ENCODE measurements at regions not wholly inside any gene's neighbourhood (a gene's known extent, or its start where the extent isn't known, plus 50 kb on each side); places are given as distances from the start of the nearest gene placed in this dataset.

DNA sequence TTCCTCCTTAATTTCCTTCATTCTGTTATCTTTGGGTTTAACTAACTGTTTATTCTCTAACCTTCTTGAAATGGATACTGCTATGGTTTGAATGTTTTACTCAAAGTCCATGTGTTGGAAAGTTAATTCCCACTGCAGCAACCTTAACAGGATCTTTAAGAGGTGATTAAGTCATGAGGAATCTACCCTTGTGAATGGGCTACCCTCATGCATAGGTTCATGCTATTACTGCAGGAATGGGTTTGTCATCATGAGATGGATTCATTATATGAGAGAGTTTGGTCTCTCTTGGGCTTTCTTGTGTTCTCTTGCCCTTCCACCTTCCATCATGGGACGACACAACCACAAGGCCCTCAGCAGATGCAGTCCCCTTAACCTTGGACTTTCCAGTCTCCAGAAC lies 516.9 kb downstream of the ADGRL2 start:
- Histone ChIP-seq H3K79me2 (ENCODE audit: control insufficient read depth, insufficient read depth, low read length, unreplicated experiment) (no peaks in the 10 kb centered on the region), H3K27me3 (ENCODE audit: insufficient read depth, low read length) (no peaks in the 10 kb centered on the region), H3K4me1 (ENCODE audit: control insufficient read depth, insufficient read depth, low read length, unreplicated experiment) (peaks cover 21% of the 10 kb centered on the region), H2AFZ (ENCODE audit: low read length, unreplicated experiment) (no peak overlapping the region), H3K36me3 (ENCODE audit: insufficient read depth, low read length) (no peaks in the 10 kb centered on the region), H3K27ac (ENCODE audit: low read depth, low read length) (peak overlapping the region; percentile 57), H3K4me3 (ENCODE audit: low read depth, low read length) (peak overlapping the region; percentile 54)

DNA sequence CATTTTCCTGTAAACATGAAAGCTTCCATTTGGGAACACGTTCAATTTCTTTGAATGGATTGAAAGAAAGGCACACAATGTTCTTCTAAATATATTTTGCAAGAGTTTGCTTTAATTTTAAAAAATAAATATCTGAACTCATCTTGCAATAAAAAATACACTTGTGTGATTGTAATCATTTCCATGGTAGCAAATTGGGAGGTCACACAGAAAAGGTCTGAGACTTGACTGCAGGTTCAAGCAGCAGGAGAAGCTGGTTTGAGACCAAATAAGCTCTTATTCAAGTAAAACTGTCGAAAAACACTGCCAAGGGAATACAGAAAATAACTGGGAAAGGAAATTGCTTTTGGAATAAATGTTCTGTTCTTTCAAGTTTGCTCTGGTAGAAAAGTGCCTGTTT lies 498.9 kb downstream of the ADGRL2 start:
- H3K27ac ChIP-seq (ENCODE audit: low read depth, low read length) = no peak overlapping the region
- no peak overlapping the region for H3K4me3 ChIP-seq (ENCODE audit: low read depth, low read length)
- no peaks in the 10 kb centered on the region for H3K36me3 ChIP-seq (ENCODE audit: insufficient read depth, low read length)
- no peaks in the 10 kb centered on the region for H3K27me3 ChIP-seq (ENCODE audit: insufficient read depth, low read length)
- H3K4me1 ChIP-seq (ENCODE audit: control insufficient read depth, insufficient read depth, low read length, unreplicated experiment) = no peaks in the 10 kb centered on the region
- no peaks in the 10 kb centered on the region for H3K79me2 ChIP-seq (ENCODE audit: control insufficient read depth, insufficient read depth, low read length, unreplicated experiment)
- H2AFZ ChIP-seq (ENCODE audit: low read length, unreplicated experiment) = no peak overlapping the region

DNA sequence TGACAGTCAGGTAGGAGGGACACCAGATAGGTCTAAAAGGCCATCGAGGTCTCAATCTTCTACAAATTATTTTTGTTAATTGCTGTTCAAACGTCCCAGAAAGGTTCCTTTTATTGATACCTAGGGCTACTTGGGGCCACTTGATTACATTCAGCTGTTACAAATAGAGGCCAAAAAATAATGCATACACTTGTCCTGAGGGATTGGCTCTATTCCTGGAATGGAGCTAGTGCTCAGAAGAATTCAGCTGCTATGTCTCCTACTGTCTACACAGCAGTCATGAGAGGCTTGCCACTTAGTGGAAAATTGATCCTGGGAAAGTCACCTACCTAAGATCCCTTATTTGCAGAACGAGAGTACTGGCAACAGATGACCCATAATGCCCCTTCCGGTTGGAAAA lies 498.3 kb downstream of the ADGRL2 start:
- Histone ChIP-seq H3K36me3 (ENCODE audit: insufficient read depth, low read length) (no peaks in the 10 kb centered on the region), H3K79me2 (ENCODE audit: control insufficient read depth, insufficient read depth, low read length, unreplicated experiment) (no peaks in the 10 kb centered on the region), H3K4me1 (ENCODE audit: control insufficient read depth, insufficient read depth, low read length, unreplicated experiment) (no peaks in the 10 kb centered on the region), H3K27me3 (ENCODE audit: insufficient read depth, low read length) (no peaks in the 10 kb centered on the region), H3K27ac (ENCODE audit: low read depth, low read length) (no peak overlapping the region), H3K4me3 (ENCODE audit: low read depth, low read length) (no peak overlapping the region), H2AFZ (ENCODE audit: low read length, unreplicated experiment) (no peak overlapping the region)

DNA sequence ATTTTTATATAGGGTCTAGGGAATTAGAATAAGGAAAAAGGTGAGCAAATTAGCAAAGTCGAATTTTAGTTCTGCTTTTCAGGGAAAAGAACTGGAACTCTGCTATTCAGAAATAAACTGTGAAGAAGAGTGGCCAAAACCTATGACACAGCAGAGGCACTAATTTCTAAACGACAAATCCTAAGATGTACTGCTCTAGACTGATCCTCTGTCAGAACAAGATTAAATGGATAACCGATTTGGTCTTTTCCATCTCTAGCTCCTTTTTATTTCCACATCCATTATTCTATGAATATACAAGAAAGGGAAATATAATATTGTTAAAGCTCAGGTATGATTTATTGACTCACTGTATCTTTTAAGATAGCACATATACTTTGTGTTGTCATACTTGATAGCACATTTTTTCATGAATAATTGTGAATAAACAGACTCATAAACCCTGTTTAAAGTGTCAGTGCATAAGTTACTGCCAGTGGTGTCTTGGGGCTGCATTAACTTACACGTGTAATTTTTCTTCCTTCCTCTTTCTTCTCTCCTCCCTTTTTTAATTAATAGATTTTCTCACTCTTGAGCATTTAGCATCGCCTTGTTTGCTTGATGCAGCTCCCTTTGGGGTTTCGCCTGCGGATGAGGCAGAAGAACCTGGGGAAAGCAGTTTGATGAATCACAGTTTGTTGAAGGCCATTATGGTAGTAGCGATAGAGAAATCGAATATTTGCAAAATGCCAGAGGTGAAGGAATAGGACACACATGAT lies 496.6 kb downstream of the ADGRL2 start:
- no peaks in the 10 kb centered on the region for H3K27me3 ChIP-seq (ENCODE audit: insufficient read depth, low read length)
- no peak overlapping the region for H2AFZ ChIP-seq (ENCODE audit: low read length, unreplicated experiment)
- no peaks in the 10 kb centered on the region for H3K4me1 ChIP-seq (ENCODE audit: control insufficient read depth, insufficient read depth, low read length, unreplicated experiment)
- no peak overlapping the region for H3K4me3 ChIP-seq (ENCODE audit: low read depth, low read length)
- H3K27ac ChIP-seq (ENCODE audit: low read depth, low read length) = no peak overlapping the region
- no peaks in the 10 kb centered on the region for H3K79me2 ChIP-seq (ENCODE audit: control insufficient read depth, insufficient read depth, low read length, unreplicated experiment)
- no peaks in the 10 kb centered on the region for H3K36me3 ChIP-seq (ENCODE audit: insufficient read depth, low read length)

DNA sequence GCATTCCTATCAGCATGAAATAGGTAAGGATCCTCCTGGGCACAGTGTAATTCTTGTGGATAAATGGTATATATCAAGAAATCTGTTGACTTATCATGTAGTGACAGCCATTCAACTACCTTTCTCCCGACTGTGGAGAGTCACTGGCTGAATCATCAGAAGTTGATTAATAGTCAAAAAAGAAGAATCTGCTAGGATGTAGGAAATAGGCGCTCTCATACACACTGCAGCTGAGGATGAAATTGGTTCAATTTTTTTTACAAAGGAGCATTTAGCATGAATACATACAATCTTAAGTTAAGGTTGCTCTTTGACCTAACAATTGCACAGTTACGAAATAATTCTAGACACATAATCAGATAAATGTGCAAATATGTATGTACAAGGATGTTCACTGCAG lies 486.8 kb downstream of the ADGRL2 start:
- H3K27ac ChIP-seq (ENCODE audit: low read depth, low read length) = no peak overlapping the region
- H3K79me2 ChIP-seq (ENCODE audit: control insufficient read depth, insufficient read depth, low read length, unreplicated experiment) = no peaks in the 10 kb centered on the region
- no peak overlapping the region for H3K4me3 ChIP-seq (ENCODE audit: low read depth, low read length)
- no peaks in the 10 kb centered on the region for H3K36me3 ChIP-seq (ENCODE audit: insufficient read depth, low read length)
- no peaks in the 10 kb centered on the region for H3K27me3 ChIP-seq (ENCODE audit: insufficient read depth, low read length)
- H3K4me1 ChIP-seq (ENCODE audit: control insufficient read depth, insufficient read depth, low read length, unreplicated experiment) = no peaks in the 10 kb centered on the region
- no peak overlapping the region for H2AFZ ChIP-seq (ENCODE audit: low read length, unreplicated experiment)

DNA sequence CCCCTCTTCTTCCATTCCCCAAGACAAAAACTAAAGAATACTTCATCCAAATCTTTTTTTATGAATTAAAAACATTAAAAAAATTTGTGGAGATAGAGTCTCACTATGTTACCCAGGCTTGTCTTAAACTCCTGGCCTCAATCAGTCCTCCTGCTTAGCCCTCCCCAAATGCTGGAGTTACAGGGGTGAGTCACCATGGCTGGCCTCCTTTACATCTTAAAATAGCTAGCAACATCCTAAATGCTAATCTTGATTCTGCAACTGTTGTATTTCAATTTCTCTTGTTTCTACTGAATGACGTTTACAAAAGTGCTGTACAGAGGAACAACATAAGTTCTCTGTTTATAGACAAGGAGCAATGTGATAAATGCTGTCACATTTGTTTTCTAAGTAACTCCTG lies 483.5 kb downstream of the ADGRL2 start:
- no peak overlapping the region for H2AFZ ChIP-seq (ENCODE audit: low read length, unreplicated experiment)
- H3K27ac ChIP-seq (ENCODE audit: low read depth, low read length) = no peak overlapping the region
- no peaks in the 10 kb centered on the region for H3K4me1 ChIP-seq (ENCODE audit: control insufficient read depth, insufficient read depth, low read length, unreplicated experiment)
- H3K27me3 ChIP-seq (ENCODE audit: insufficient read depth, low read length) = no peaks in the 10 kb centered on the region
- H3K4me3 ChIP-seq (ENCODE audit: low read depth, low read length) = no peak overlapping the region
- no peaks in the 10 kb centered on the region for H3K36me3 ChIP-seq (ENCODE audit: insufficient read depth, low read length)
- H3K79me2 ChIP-seq (ENCODE audit: control insufficient read depth, insufficient read depth, low read length, unreplicated experiment) = no peaks in the 10 kb centered on the region

DNA sequence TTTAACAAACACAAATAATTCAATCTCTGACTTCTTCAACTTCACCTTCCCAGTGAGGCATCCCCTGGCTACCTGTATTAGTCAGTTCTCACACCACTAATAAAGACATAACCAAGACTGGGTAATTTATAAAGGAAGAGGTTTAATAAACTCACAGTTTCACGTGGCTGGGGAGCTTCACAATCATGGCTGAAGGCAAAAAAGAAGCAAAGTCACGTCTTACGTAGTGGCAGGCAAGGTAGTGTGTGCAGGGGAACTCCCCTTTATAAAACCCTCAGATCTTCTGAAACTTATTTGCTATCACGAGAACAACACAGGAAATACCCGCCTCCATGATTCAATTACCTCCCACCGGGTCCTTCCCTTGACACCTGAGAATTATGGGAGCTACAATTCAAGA lies 478.5 kb downstream of the ADGRL2 start:
- Histone ChIP-seq H3K27me3 (ENCODE audit: insufficient read depth, low read length) (no peaks in the 10 kb centered on the region), H3K79me2 (ENCODE audit: control insufficient read depth, insufficient read depth, low read length, unreplicated experiment) (no peaks in the 10 kb centered on the region), H3K4me1 (ENCODE audit: control insufficient read depth, insufficient read depth, low read length, unreplicated experiment) (no peaks in the 10 kb centered on the region), H3K4me3 (ENCODE audit: low read depth, low read length) (no peak overlapping the region), H3K36me3 (ENCODE audit: insufficient read depth, low read length) (no peaks in the 10 kb centered on the region), H2AFZ (ENCODE audit: low read length, unreplicated experiment) (no peak overlapping the region), H3K27ac (ENCODE audit: low read depth, low read length) (no peak overlapping the region)

DNA sequence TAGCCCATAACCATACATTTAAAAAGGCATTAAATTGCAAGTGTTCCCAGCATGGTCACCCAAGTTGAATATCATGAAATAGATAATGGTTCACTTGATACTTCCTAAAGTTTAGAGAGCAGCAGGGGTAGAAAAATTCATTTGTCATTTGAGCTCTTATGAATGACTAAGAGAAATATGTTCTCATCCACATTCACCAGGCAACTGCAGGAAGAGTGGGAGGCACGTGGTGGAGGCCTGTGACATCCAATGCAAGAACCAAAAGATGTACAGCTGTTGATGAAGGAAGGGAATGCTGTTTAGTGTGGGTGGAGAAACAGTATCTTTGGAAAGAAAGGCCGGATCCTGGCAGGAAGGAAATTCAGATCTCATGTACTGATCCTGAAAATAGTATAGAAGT lies 473.1 kb downstream of the ADGRL2 start:
- H3K4me1 ChIP-seq (ENCODE audit: control insufficient read depth, insufficient read depth, low read length, unreplicated experiment) = no peaks in the 10 kb centered on the region
- no peak overlapping the region for H2AFZ ChIP-seq (ENCODE audit: low read length, unreplicated experiment)
- no peaks in the 10 kb centered on the region for H3K79me2 ChIP-seq (ENCODE audit: control insufficient read depth, insufficient read depth, low read length, unreplicated experiment)
- H3K27me3 ChIP-seq (ENCODE audit: insufficient read depth, low read length) = no peaks in the 10 kb centered on the region
- no peak overlapping the region for H3K27ac ChIP-seq (ENCODE audit: low read depth, low read length)
- no peak overlapping the region for H3K4me3 ChIP-seq (ENCODE audit: low read depth, low read length)
- H3K36me3 ChIP-seq (ENCODE audit: insufficient read depth, low read length) = no peaks in the 10 kb centered on the region

DNA sequence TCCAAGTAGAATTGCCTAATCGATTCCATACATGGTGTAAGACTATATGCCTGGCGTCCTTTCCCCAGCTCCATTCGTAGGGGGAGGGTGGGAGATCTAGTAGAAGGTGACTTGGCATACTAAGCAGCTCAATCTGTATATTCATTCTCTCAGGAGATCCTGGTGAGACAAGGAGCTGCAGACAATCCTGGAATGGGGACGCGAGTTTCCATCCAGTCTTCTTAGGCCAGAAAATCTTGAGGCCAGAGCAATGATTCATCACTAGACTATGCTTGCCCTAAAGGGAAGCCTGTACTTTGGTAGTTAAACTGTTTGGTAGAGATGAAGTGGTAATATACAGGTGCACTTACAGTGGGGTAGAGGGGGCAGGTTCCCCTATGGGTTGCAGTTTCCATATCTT lies 468.7 kb downstream of the ADGRL2 start:
- Histone ChIP-seq H3K27me3 (ENCODE audit: insufficient read depth, low read length) (no peaks in the 10 kb centered on the region), H3K4me1 (ENCODE audit: control insufficient read depth, insufficient read depth, low read length, unreplicated experiment) (peaks cover 4% of the 10 kb centered on the region), H2AFZ (ENCODE audit: low read length, unreplicated experiment) (no peak overlapping the region), H3K36me3 (ENCODE audit: insufficient read depth, low read length) (no peaks in the 10 kb centered on the region), H3K4me3 (ENCODE audit: low read depth, low read length) (no peak overlapping the region), H3K79me2 (ENCODE audit: control insufficient read depth, insufficient read depth, low read length, unreplicated experiment) (no peaks in the 10 kb centered on the region), H3K27ac (ENCODE audit: low read depth, low read length) (no peak overlapping the region)

DNA sequence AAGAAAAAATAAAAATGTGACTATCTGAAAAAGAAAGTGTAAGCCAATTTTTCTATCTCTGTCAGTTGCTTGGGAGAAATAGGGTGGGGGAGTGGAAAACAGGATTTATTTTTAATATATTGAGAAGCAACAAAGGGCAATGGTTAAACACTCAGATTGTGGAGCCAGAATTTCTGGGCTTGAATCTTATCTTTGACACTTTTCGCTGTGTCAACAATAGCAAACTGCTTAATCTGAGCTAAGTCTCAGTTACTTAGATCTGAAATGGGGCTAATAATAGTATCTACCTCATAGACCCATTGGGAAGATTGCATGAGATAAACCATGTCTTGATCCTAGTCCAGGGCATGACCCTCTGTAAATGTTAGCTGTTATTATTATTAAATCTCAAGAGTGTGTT lies 468.1 kb downstream of the ADGRL2 start:
- Histone ChIP-seq H3K4me1 (ENCODE audit: control insufficient read depth, insufficient read depth, low read length, unreplicated experiment) (peaks cover 4% of the 10 kb centered on the region), H3K27ac (ENCODE audit: low read depth, low read length) (no peak overlapping the region), H3K4me3 (ENCODE audit: low read depth, low read length) (no peak overlapping the region), H3K27me3 (ENCODE audit: insufficient read depth, low read length) (no peaks in the 10 kb centered on the region), H3K79me2 (ENCODE audit: control insufficient read depth, insufficient read depth, low read length, unreplicated experiment) (no peaks in the 10 kb centered on the region), H2AFZ (ENCODE audit: low read length, unreplicated experiment) (no peak overlapping the region), H3K36me3 (ENCODE audit: insufficient read depth, low read length) (no peaks in the 10 kb centered on the region)

DNA sequence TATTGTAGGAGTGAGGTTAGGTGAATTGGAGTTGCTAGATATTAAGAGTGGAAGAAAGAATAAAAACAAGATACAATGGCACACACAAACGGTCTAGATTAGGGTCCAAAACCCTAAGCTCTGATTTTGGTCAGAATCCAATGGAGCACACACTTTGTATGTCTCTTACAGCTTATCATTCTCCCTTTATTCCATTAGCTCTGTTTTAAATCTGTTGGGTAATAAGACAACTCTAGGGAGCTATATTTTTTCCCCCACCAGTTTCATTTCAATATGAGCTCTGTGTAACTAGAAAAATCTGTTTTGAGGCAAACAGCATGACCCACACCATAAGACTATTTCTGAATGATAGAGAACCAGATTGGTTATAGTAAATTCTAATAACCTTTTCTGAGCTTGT lies 465.6 kb downstream of the ADGRL2 start:
- no peak overlapping the region for H3K27ac ChIP-seq (ENCODE audit: low read depth, low read length)
- no peaks in the 10 kb centered on the region for H3K79me2 ChIP-seq (ENCODE audit: control insufficient read depth, insufficient read depth, low read length, unreplicated experiment)
- peaks cover 4% of the 10 kb centered on the region for H3K4me1 ChIP-seq (ENCODE audit: control insufficient read depth, insufficient read depth, low read length, unreplicated experiment)
- H2AFZ ChIP-seq (ENCODE audit: low read length, unreplicated experiment) = peak overlapping the region; percentile 36
- no peaks in the 10 kb centered on the region for H3K36me3 ChIP-seq (ENCODE audit: insufficient read depth, low read length)
- H3K4me3 ChIP-seq (ENCODE audit: low read depth, low read length) = no peak overlapping the region
- no peaks in the 10 kb centered on the region for H3K27me3 ChIP-seq (ENCODE audit: insufficient read depth, low read length)

Measured in ACC112 (cell line).